Psoas muscle (tissue), 7 donors: ENCODE measurements at regions not wholly inside any gene's neighbourhood (a gene's known extent, or its start where the extent isn't known, plus 50 kb on each side); places are given as distances from the start of the nearest gene placed in this dataset.

Source experiments
- ATAC-seq, 4 donors: fragments of 200-7000 bp; cut with Tn5 transposase; one replicate each; pipeline ENCODE4 v1.9.1; 2020; ENCODE audit warnings: moderate library complexity in 3 of 4, mild to moderate bottlenecking in 2 of 4
- DNase-seq, 2 donors: peaks; one replicate each; pipeline ENCODE4 v3.0.0-alpha.2; 2020
- H3K27ac ChIP-seq: fragments of 200-600 bp; one replicate; pipeline ENCODE4 v1.8.0; 2022
- H3K27me3 ChIP-seq, 3 donors: fragments of 200-600 bp in 1 of 3; one replicate each; pipeline versions ENCODE4 v1.6.1 to v1.8.0; 2013 to 2022; ENCODE audit warnings: low read length in 2 of 3, mild to moderate bottlenecking in 2 of 3, moderate library complexity in 1 of 3; ENCODE audit not compliant: insufficient read depth in 3 of 3
- H3K36me3 ChIP-seq, 2 donors: fragments of 200-600 bp in 1 of 2; one replicate each; pipeline versions ENCODE4 v1.6.1 to v1.8.0; 2013 to 2022; ENCODE audit warnings: low read depth in 1 of 2, mild to moderate bottlenecking in 1 of 2, moderate library complexity in 1 of 2; ENCODE audit not compliant: insufficient read depth in 1 of 2
- H3K4me1 ChIP-seq: fragments of 200-600 bp; one replicate; pipeline ENCODE4 v1.8.0; 2022
- H3K4me3 ChIP-seq: fragments of 200-600 bp; one replicate; pipeline ENCODE4 v1.8.0; 2022; ENCODE audit warnings: mild to moderate bottlenecking
- H3K9me3 ChIP-seq: fragments of 200-600 bp; one replicate; pipeline ENCODE4 v1.8.0; 2022
- CTCF ChIP-seq: fragments of 200-600 bp; IDR thresholded peaks from one replicate; pipeline ENCODE4 v1.8.0; 2022; ENCODE audit warnings: antibody characterized with exemption
- WGBS, 3 donors: extraction: QIAGEN DNeasy Blood & Tissue Kit; methylation state at CpG; one replicate each; pipeline versions ENCODE4 v1.1.6 to v1.1.7; 2013; 5-methylcytosine and 5-hydroxymethylcytosine counted together
- intact Hi-C, 2 donors: fragments of 100-400 bp; cut with DNase I; formaldehyde crosslinking; loops; one replicate each; pipeline versions ENCODE4 v1.11.0 to v1.14.2; 2022
- donor health status: healthy with polysubstance abuse.
- donor health status: DM: no; HTN: no; CAD: no; lungs with moderate emphysema.
- donor health status: Bipolar disorder and iron deficiency.
- donor health status: healthy.
- donor health status: DM: yes; HTN: yes; CAD: no.
- donor health status: DM: no; HTN: no; CAD: no.
- donor health status: DM: yes; HTN: yes; CAD: no.

- Histone ChIP-seq H3K36me3 (no peaks in the 10 kb centered on the region), H3K4me3 (no peak overlapping the region), H3K27ac (no peak overlapping the region), H3K27me3 (no peaks in the 10 kb centered on the region), H3K9me3 (no peaks in the 10 kb centered on the region), H3K4me1 (no peaks in the 10 kb centered on the region)
- no peak for TF ChIP-seq CTCF
- DNase-seq (no peak), ATAC-seq (no peak)
- 34 to 65% (median 49%) methylated on average over 1 of the region's 1 CpG for WGBS, 3 donors
- intact Hi-C loops = no loop called here
Observed at GRCh38 chr6:133156689-133157088, 84.5 kb upstream of the EYA4 start.

- Histone ChIP-seq H3K9me3 (no peaks in the 10 kb centered on the region), H3K27ac (no peak overlapping the region), H3K4me3 (no peak overlapping the region), H3K27me3 (no peaks in the 10 kb centered on the region), H3K4me1 (no peaks in the 10 kb centered on the region), H3K36me3 (no peaks in the 10 kb centered on the region)
- no peak for TF ChIP-seq CTCF
- DNase-seq = no peak
- 82 to 89% (median 84%) methylated on average over 2 of the region's 2 CpGs for WGBS, 3 donors
- intact Hi-C loops = no loop called here
- no peak for ATAC-seq
Observed at GRCh38 chr6:133157995-133158394, 83.2 kb upstream of the EYA4 start.

GRCh38 chr6:133159255-133159795 lies 81.8 kb upstream of the EYA4 start:
- Histone ChIP-seq H3K27ac (no peak overlapping the region), H3K9me3 (no peaks in the 10 kb centered on the region), H3K27me3 (no peaks in the 10 kb centered on the region), H3K4me3 (no peak overlapping the region), H3K4me1 (no peaks in the 10 kb centered on the region), H3K36me3 (no peaks in the 10 kb centered on the region)
- no peak for TF ChIP-seq CTCF
- intact Hi-C loops = no loop called here
- 65 to 77% (median 76%) methylated on average over 2 of the region's 2 CpGs for WGBS, 3 donors
- DNase-seq (no peak), ATAC-seq (no peak)

GRCh38 chr6:133160536-133160935 lies 80.6 kb upstream of the EYA4 start:
- Histone ChIP-seq H3K9me3 (no peaks in the 10 kb centered on the region), H3K4me1 (no peaks in the 10 kb centered on the region), H3K36me3 (no peaks in the 10 kb centered on the region), H3K27me3 (no peaks in the 10 kb centered on the region), H3K27ac (no peak overlapping the region), H3K4me3 (no peak overlapping the region)
- intact Hi-C loops = no loop called here
- DNase-seq (no peak), ATAC-seq (no peak)
- WGBS, 3 donors = 85 to 90% (median 88%) methylated on average over 2 of the region's 2 CpGs
- TF ChIP-seq CTCF = no peak

GRCh38 chr6:133165235-133165634 lies 75.9 kb upstream of the EYA4 start:
- H3K36me3 ChIP-seq = no peaks in the 10 kb centered on the region
- H3K4me3 ChIP-seq = no peak overlapping the region
- ATAC-seq (no peak), DNase-seq (no peak)
- H3K27me3 ChIP-seq = no peaks in the 10 kb centered on the region
- H3K27ac ChIP-seq = no peak overlapping the region
- no peaks in the 10 kb centered on the region for H3K9me3 ChIP-seq
- no peak for TF ChIP-seq CTCF
- intact Hi-C loops = no loop called here
- no peaks in the 10 kb centered on the region for H3K4me1 ChIP-seq
